ENCODE measurements at regions not wholly inside any gene's neighbourhood (a gene's known extent, or its start where the extent isn't known, plus 50 kb on each side); places are given as distances from the start of the nearest gene placed in this dataset.

GRCh38 chr2:220025207-220025606 lies 397.8 kb downstream of the SLC4A3 start:
- H3K9me2 ChIP-seq (ENCODE audit: insufficient read depth): no peaks in the 10 kb centered on the region
- no peak overlapping the region for H3K9ac ChIP-seq
- in situ Hi-C loops (cut with MboI): no loop called here
- no peak overlapping the region for H3K4me3 ChIP-seq
- no peaks in the 10 kb centered on the region for H3K27me3 ChIP-seq (replicated peaks; ENCODE audit: insufficient read depth)
- H3K36me3 ChIP-seq (ENCODE audit: low read depth): no peaks in the 10 kb centered on the region
- H3K4me1 ChIP-seq (ENCODE audit: insufficient read depth): peaks cover 7% of the 10 kb centered on the region
- no peaks in the 10 kb centered on the region for H3K79me2 ChIP-seq (ENCODE audit: insufficient read depth)
- H2AFZ ChIP-seq: no peak overlapping the region
- H4K20me1 ChIP-seq (ENCODE audit: insufficient read depth): no peaks in the 10 kb centered on the region
- H3F3A ChIP-seq (ENCODE audit: insufficient read depth): no peaks in the 10 kb centered on the region
- H3K9me3 ChIP-seq (ENCODE audit: low read depth): no peaks in the 10 kb centered on the region
- TF ChIP-seq EZH2 (IDR thresholded peaks at IDR 0.05; ENCODE audit: insufficient read depth, poor library complexity, severe bottlenecking) (no peak), EZH2phosphoT487 (IDR thresholded peaks at IDR 0.05; ENCODE audit: insufficient read depth, low read depth) (no peak)
- no peak overlapping the region for H3K4me2 ChIP-seq (ENCODE audit: unreplicated experiment)
- H3K27ac ChIP-seq: no peak overlapping the region
- WGBS, 2 experiments (ENCODE audit: low coverage in 1 of 2, low lambda C conversion rate in 2 of 2, missing lambda C conversion rate in 2 of 2): 59 to 64% methylated on average over 1 of the region's 1 CpG
- no peak for DNase-seq

GRCh38 chr2:220029013-220029412 lies 401.6 kb downstream of the SLC4A3 start:
- WGBS, 2 experiments (ENCODE audit: low coverage in 1 of 2, low lambda C conversion rate in 2 of 2, missing lambda C conversion rate in 2 of 2): 89 to 96% methylated on average over 1 of the region's 1 CpG
- Histone ChIP-seq H3K4me2 (ENCODE audit: unreplicated experiment) (no peak overlapping the region), H3K9me3 (ENCODE audit: low read depth) (no peaks in the 10 kb centered on the region), H3K4me3 (no peak overlapping the region), H3K9me2 (ENCODE audit: insufficient read depth) (no peaks in the 10 kb centered on the region), H3K27me3 (replicated peaks; ENCODE audit: insufficient read depth) (no peaks in the 10 kb centered on the region), H3K79me2 (ENCODE audit: insufficient read depth) (no peaks in the 10 kb centered on the region), H3K9ac (no peak overlapping the region), H3F3A (ENCODE audit: insufficient read depth) (no peaks in the 10 kb centered on the region), H2AFZ (no peak overlapping the region), H4K20me1 (ENCODE audit: insufficient read depth) (no peaks in the 10 kb centered on the region), H3K4me1 (ENCODE audit: insufficient read depth) (peaks cover 14% of the 10 kb centered on the region), H3K27ac (no peak overlapping the region), H3K36me3 (ENCODE audit: low read depth) (no peaks in the 10 kb centered on the region)
- no peak for TF ChIP-seq EZH2 (IDR thresholded peaks at IDR 0.05; ENCODE audit: insufficient read depth, poor library complexity, severe bottlenecking)
- TF ChIP-seq EZH2phosphoT487 (IDR thresholded peaks at IDR 0.05; ENCODE audit: insufficient read depth, low read depth): no peak
- in situ Hi-C loops (cut with MboI): no loop called here
- DNase-seq: peak; percentile 29

- no peak overlapping the region for H3K9ac ChIP-seq
- no peaks in the 10 kb centered on the region for H4K20me1 ChIP-seq (ENCODE audit: insufficient read depth)
- WGBS, 2 experiments (ENCODE audit: low coverage in 1 of 2, low lambda C conversion rate in 2 of 2, missing lambda C conversion rate in 2 of 2): 33 to 50% methylated on average over 1 of the region's 1 CpG
- no peaks in the 10 kb centered on the region for H3K9me3 ChIP-seq (ENCODE audit: low read depth)
- H3F3A ChIP-seq (ENCODE audit: insufficient read depth): peaks cover 20% of the 10 kb centered on the region
- no peaks in the 10 kb centered on the region for H3K79me2 ChIP-seq (ENCODE audit: insufficient read depth)
- H3K9me2 ChIP-seq (ENCODE audit: insufficient read depth): 0 out of 2 replicates have a peak, but pooled peaks cover 5% of the 10 kb centered on the region
- peak overlapping the region; percentile 51 for H2AFZ ChIP-seq
- in situ Hi-C loops (cut with MboI): no loop called here
- no peak overlapping the region for H3K4me3 ChIP-seq
- H3K36me3 ChIP-seq (ENCODE audit: low read depth): no peaks in the 10 kb centered on the region
- H3K4me1 ChIP-seq (ENCODE audit: insufficient read depth): peaks cover 30% of the 10 kb centered on the region
- no peak overlapping the region for H3K27ac ChIP-seq
- TF ChIP-seq EZH2 (IDR thresholded peaks at IDR 0.05; ENCODE audit: insufficient read depth, poor library complexity, severe bottlenecking): no peak
- no peak for TF ChIP-seq EZH2phosphoT487 (IDR thresholded peaks at IDR 0.05; ENCODE audit: insufficient read depth, low read depth)
- peak; percentile 6 for DNase-seq
- peak overlapping the region; percentile 49 for H3K4me2 ChIP-seq (ENCODE audit: unreplicated experiment)
- H3K27me3 ChIP-seq (replicated peaks; ENCODE audit: insufficient read depth): no peaks in the 10 kb centered on the region
Measured at GRCh38 chr2:220033546-220033945, 406.1 kb downstream of the SLC4A3 start.

GRCh38 chr2:220034426-220035130 lies 407.1 kb downstream of the SLC4A3 start:
- Histone ChIP-seq H3K79me2 (ENCODE audit: insufficient read depth) (no peaks in the 10 kb centered on the region), H3K36me3 (ENCODE audit: low read depth) (no peaks in the 10 kb centered on the region), H3K4me2 (ENCODE audit: unreplicated experiment) (peak overlapping the region; percentile 49), H3K4me1 (ENCODE audit: insufficient read depth) (peaks cover 23% of the 10 kb centered on the region), H4K20me1 (ENCODE audit: insufficient read depth) (no peaks in the 10 kb centered on the region), H3K4me3 (peak overlapping the region; percentile 12), H3K27me3 (replicated peaks; ENCODE audit: insufficient read depth) (no peaks in the 10 kb centered on the region), H3K27ac (peak overlapping the region; percentile 63), H3K9me3 (ENCODE audit: low read depth) (no peaks in the 10 kb centered on the region), H3F3A (ENCODE audit: insufficient read depth) (peaks cover 20% of the 10 kb centered on the region), H3K9me2 (ENCODE audit: insufficient read depth) (0 out of 2 replicates have a peak, but pooled peaks cover 5% of the 10 kb centered on the region), H3K9ac (peak overlapping the region; percentile 22; the same call in 1 of the 2 replicates), H2AFZ (peak overlapping the region; percentile 51)
- in situ Hi-C loops (cut with MboI): no loop called here
- peak; percentile 77 for DNase-seq
- TF ChIP-seq EZH2 (IDR thresholded peaks at IDR 0.05; ENCODE audit: insufficient read depth, poor library complexity, severe bottlenecking): no peak

- no peak overlapping the region for H3K9ac ChIP-seq
Measured at GRCh38 chr2:220036431-220036830, 409.0 kb downstream of the SLC4A3 start.

More at GRCh38 chr2:220036431-220036830, 409.0 kb downstream of the SLC4A3 start:
- H2AFZ ChIP-seq: no peak overlapping the region
- H3K9me2 ChIP-seq (ENCODE audit: insufficient read depth): 0 out of 2 replicates have a peak, but pooled peaks cover 5% of the 10 kb centered on the region
- DNase-seq: peak; percentile 5
- H3K4me1 ChIP-seq (ENCODE audit: insufficient read depth): peaks cover 23% of the 10 kb centered on the region
- peaks cover 20% of the 10 kb centered on the region for H3F3A ChIP-seq (ENCODE audit: insufficient read depth)
- H3K4me3 ChIP-seq: no peak overlapping the region
- in situ Hi-C loops (cut with MboI): no loop called here
- no peaks in the 10 kb centered on the region for H3K9me3 ChIP-seq (ENCODE audit: low read depth)
- no peaks in the 10 kb centered on the region for H3K27me3 ChIP-seq (replicated peaks; ENCODE audit: insufficient read depth)
- no peaks in the 10 kb centered on the region for H3K36me3 ChIP-seq (ENCODE audit: low read depth)
- TF ChIP-seq EZH2 (IDR thresholded peaks at IDR 0.05; ENCODE audit: insufficient read depth, poor library complexity, severe bottlenecking) (no peak), EZH2phosphoT487 (IDR thresholded peaks at IDR 0.05; ENCODE audit: insufficient read depth, low read depth) (no peak)
- H3K27ac ChIP-seq: no peak overlapping the region
- no peaks in the 10 kb centered on the region for H3K79me2 ChIP-seq (ENCODE audit: insufficient read depth)
- H3K4me2 ChIP-seq (ENCODE audit: unreplicated experiment): no peak overlapping the region
- H4K20me1 ChIP-seq (ENCODE audit: insufficient read depth): no peaks in the 10 kb centered on the region
